GM12878 (cell line): ENCODE measurements at regions not wholly inside any gene's neighbourhood (a gene's known extent, or its start where the extent isn't known, plus 50 kb on each side); places are given as distances from the start of the nearest gene placed in this dataset.

Experiments
- JUND ChIP-seq: IDR thresholded peaks from 2 replicates; pipeline ENCODE4 v1.6.1; 2012; ENCODE audit warnings: low read depth, mild to moderate bottlenecking, low read length, improper control_type of control experiment, moderate library complexity
- NRF1 ChIP-seq: conservative IDR thresholded peaks from 2 replicates; pipeline ENCODE4 v1.6.1; 2011; ENCODE audit warnings: mild to moderate bottlenecking, low read depth, low read length, improper control_type of control experiment
- POLR2AphosphoS5 ChIP-seq: IDR thresholded peaks from 2 replicates; pipeline ENCODE4 v1.6.1; 2011; ENCODE audit warnings: mild to moderate bottlenecking, low read length, inconsistent platforms
- REST ChIP-seq: IDR thresholded peaks from 2 replicates; pipeline ENCODE4 v1.6.1; 2012; ENCODE audit warnings: mild to moderate bottlenecking, low read depth, low read length
- ZBTB11 ChIP-seq: fragments of 450-650 bp; formaldehyde crosslinking; IDR thresholded peaks from 2 replicates; pipeline ENCODE4 v1.5.0; 2022; ENCODE audit warnings: mild to moderate bottlenecking, missing genetic modification characterization
- ZZZ3 ChIP-seq: IDR thresholded peaks from 2 replicates; pipeline ENCODE4 v1.6.1; 2011; ENCODE audit warnings: low read depth; ENCODE audit not compliant: control insufficient read depth, insufficient read length
- TF ChIP-seq, protein P1 (sequence below), 3 experiments: IDR thresholded peaks in 2 of 3; conservative IDR thresholded peaks in 1 of 3; 2 replicates each; pipeline ENCODE4 v1.5.1; 2011; ENCODE audit warnings: low read depth in 3 of 3, low read length in 3 of 3, mild to moderate bottlenecking in 3 of 3, control low read depth in 2 of 3, moderate library complexity in 2 of 3, inconsistent platforms in 1 of 3, mixed read lengths in 1 of 3; ENCODE audit not compliant: control insufficient read depth in 2 of 3, insufficient read depth in 1 of 3; ENCODE audit errors: extremely low read depth in 1 of 3

- TF ChIP-seq, protein P1, sequence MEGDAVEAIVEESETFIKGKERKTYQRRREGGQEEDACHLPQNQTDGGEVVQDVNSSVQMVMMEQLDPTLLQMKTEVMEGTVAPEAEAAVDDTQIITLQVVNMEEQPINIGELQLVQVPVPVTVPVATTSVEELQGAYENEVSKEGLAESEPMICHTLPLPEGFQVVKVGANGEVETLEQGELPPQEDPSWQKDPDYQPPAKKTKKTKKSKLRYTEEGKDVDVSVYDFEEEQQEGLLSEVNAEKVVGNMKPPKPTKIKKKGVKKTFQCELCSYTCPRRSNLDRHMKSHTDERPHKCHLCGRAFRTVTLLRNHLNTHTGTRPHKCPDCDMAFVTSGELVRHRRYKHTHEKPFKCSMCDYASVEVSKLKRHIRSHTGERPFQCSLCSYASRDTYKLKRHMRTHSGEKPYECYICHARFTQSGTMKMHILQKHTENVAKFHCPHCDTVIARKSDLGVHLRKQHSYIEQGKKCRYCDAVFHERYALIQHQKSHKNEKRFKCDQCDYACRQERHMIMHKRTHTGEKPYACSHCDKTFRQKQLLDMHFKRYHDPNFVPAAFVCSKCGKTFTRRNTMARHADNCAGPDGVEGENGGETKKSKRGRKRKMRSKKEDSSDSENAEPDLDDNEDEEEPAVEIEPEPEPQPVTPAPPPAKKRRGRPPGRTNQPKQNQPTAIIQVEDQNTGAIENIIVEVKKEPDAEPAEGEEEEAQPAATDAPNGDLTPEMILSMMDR (IDR thresholded peaks at IDR 0.05 in 2 of 3, conservative IDR thresholded peaks at IDR 0.05 in 1 of 3; ENCODE audit: control insufficient read depth in 2 of 3, extremely low read depth in 1 of 3, insufficient read depth in 1 of 3, low read depth in 3 of 3, low read length in 3 of 3) = no peak
- TF ChIP-seq POLR2AphosphoS5 (no peak), NRF1 (no peak), REST (no peak), JUND (no peak), ZZZ3 (no peak), ZBTB11 (CRISPR knock-in tag) (no peak)
Observed at GRCh38 chr17:77045441-77046041, 95.2 kb upstream of the SEC14L1 start.
